ENCODE measurements at regions not wholly inside any gene's neighbourhood (a gene's known extent, or its start where the extent isn't known, plus 50 kb on each side); places are given as distances from the start of the nearest gene placed in this dataset.

GRCh38 chr6:138569970-138570724 is 70.9 kb upstream of the NHSL1 start (continued):
- TF ChIP-seq MXD4 (CRISPR knock-in tag; IDR thresholded peaks at IDR 0.05; ENCODE audit: borderline replicate concordance) (no peak), ZNF532 (CRISPR knock-in tag; IDR thresholded peaks at IDR 0.05; ENCODE audit: borderline replicate concordance) (no peak), TEAD1 (CRISPR knock-in tag; IDR thresholded peaks at IDR 0.05) (no peak)
- TF ChIP-seq, protein P1, sequence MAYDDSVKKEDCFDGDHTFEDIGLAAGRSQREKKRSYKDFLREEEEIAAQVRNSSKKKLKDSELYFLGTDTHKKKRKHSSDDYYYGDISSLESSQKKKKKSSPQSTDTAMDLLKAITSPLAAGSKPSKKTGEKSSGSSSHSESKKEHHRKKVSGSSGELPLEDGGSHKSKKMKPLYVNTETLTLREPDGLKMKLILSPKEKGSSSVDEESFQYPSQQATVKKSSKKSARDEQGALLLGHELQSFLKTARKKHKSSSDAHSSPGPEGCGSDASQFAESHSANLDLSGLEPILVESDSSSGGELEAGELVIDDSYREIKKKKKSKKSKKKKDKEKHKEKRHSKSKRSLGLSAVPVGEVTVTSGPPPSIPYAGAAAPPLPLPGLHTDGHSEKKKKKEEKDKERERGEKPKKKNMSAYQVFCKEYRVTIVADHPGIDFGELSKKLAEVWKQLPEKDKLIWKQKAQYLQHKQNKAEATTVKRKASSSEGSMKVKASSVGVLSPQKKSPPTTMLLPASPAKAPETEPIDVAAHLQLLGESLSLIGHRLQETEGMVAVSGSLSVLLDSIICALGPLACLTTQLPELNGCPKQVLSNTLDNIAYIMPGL (CRISPR knock-in tag; IDR thresholded peaks at IDR 0.05): no peak

- POLR2A ChIA-PET: no interaction called here
Measured at GRCh38 chr6:138570725-138571029, 71.4 kb upstream of the NHSL1 start.

GRCh38 chr6:138571181-138571580 is 71.9 kb upstream of the NHSL1 start:
- Mint-ChIP-seq H3K27ac (no peak overlapping the region), H3K27me3 (ENCODE audit: low read depth) (no peaks in the 10 kb centered on the region), H3K9me3 (no peaks in the 10 kb centered on the region), H3K36me3 (no peaks in the 10 kb centered on the region), H3K4me1 (peaks cover 15% of the 10 kb centered on the region), H3K4me3 (no peak overlapping the region)
- TF ChIP-seq ZNF396 (CRISPR knock-in tag; IDR thresholded peaks at IDR 0.05; ENCODE audit: borderline replicate concordance) (no peak), USF2 (CRISPR knock-in tag; IDR thresholded peaks at IDR 0.05) (peak; percentile 20; the same call in 1 of the 2 replicates)
- POLR2A ChIA-PET: no interaction called here
- DNase-seq (ENCODE audit: low spot score): no peak
- CTCF ChIA-PET: interaction anchor here (1.3 to 1.5 kb wide), 3 partner anchors 18 to 122 kb away, joined by 3 to 4 read pairs (median 3); no protein-coding TSS in a partner anchor
- ATAC-seq: no peak

More at GRCh38 chr6:138570725-138571029, 71.4 kb upstream of the NHSL1 start:
- ATAC-seq (no peak), DNase-seq (ENCODE audit: low spot score) (no peak)
- H3K9me3 Mint-ChIP-seq: no peaks in the 10 kb centered on the region
- no peaks in the 10 kb centered on the region for H3K27me3 Mint-ChIP-seq (ENCODE audit: low read depth)
- H3K4me3 Mint-ChIP-seq: no peak overlapping the region
- H3K27ac Mint-ChIP-seq: no peak overlapping the region
- peaks cover 14% of the 10 kb centered on the region for H3K4me1 Mint-ChIP-seq
- H3K36me3 Mint-ChIP-seq: no peaks in the 10 kb centered on the region
- TF ChIP-seq HMGA2 (CRISPR knock-in tag; IDR thresholded peaks at IDR 0.05): no peak
- no peak for TF ChIP-seq SP1 (CRISPR knock-in tag; conservative IDR thresholded peaks at IDR 0.05)
- no peak for TF ChIP-seq ZNF416 (CRISPR knock-in tag; IDR thresholded peaks at IDR 0.05)
- TF ChIP-seq ETV6 (CRISPR knock-in tag; IDR thresholded peaks at IDR 0.05): no peak
- TF ChIP-seq NFE2L1 (CRISPR knock-in tag; IDR thresholded peaks at IDR 0.05): no peak
- TF ChIP-seq FOXP1 (CRISPR knock-in tag; IDR thresholded peaks at IDR 0.05; ENCODE audit: borderline replicate concordance): no peak
- no peak for TF ChIP-seq NR2C2 (CRISPR knock-in tag; IDR thresholded peaks at IDR 0.05)
- no peak for TF ChIP-seq TP53 (CRISPR knock-in tag; IDR thresholded peaks at IDR 0.05)
- no peak for TF ChIP-seq ZNF396 (CRISPR knock-in tag; IDR thresholded peaks at IDR 0.05; ENCODE audit: borderline replicate concordance)
- CTCF ChIA-PET: interaction anchor here (1.3 to 1.4 kb wide), 2 partner anchors 53 to 123 kb away, joined by 3 to 4 read pairs; no protein-coding TSS in a partner anchor

Data from WTC11 (cell line).